BLaER1 treated with 17β-estradiol and CSF1 and Interleukin-3, amounts not matched to agents 10 nM and 100 nM (cell line): ENCODE measurements at regions not wholly inside any gene's neighbourhood (a gene's known extent, or its start where the extent isn't known, plus 50 kb on each side); places are given as distances from the start of the nearest gene placed in this dataset.

Source experiments
- H3K27ac ChIP-seq, 11 experiments: shearing (Covaris generic); formaldehyde crosslinking; 2 replicates each; pipeline ENCODE4 v1.8.1; 2022
- H3K27me3 ChIP-seq, 11 experiments: shearing (Covaris generic); formaldehyde crosslinking; 2 replicates each; pipeline ENCODE4 v1.8.1; 2022
- H3K36me3 ChIP-seq, 11 experiments: shearing (Covaris generic); formaldehyde crosslinking; 2 replicates each; pipeline ENCODE4 v1.8.1; 2022
- H3K4me1 ChIP-seq, 10 experiments: shearing (Covaris generic); formaldehyde crosslinking; 2 replicates each; pipeline ENCODE4 v1.8.1; 2022
- H3K4me2 ChIP-seq, 11 experiments: shearing (Covaris generic); formaldehyde crosslinking; 2 replicates each; pipeline ENCODE4 v1.8.1; 2022
- H3K4me3 ChIP-seq, 10 experiments: shearing (Covaris generic); formaldehyde crosslinking; 2 replicates each; pipeline ENCODE4 v1.8.1; 2022
- H3K9ac ChIP-seq, 11 experiments: shearing (Covaris generic); formaldehyde crosslinking; 2 replicates each; pipeline ENCODE4 v1.8.1; 2022
- H3K9me3 ChIP-seq, 11 experiments: shearing (Covaris generic); formaldehyde crosslinking; replicated peaks in 1 of 11; 2 replicates each; pipeline ENCODE4 v1.8.1; 2022
- H4K20me1 ChIP-seq, 11 experiments: shearing (Covaris generic); formaldehyde crosslinking; 2 replicates each; pipeline ENCODE4 v1.8.1; 2022
- Cebpa-rat ChIP-seq, 11 experiments: shearing (Covaris generic); IDR thresholded peaks; 2 replicates each; pipeline ENCODE4 v1.8.1; 2022

- Histone ChIP-seq H3K27me3 (no peaks in the 10 kb centered on the region), H3K9ac (no peak overlapping the region), H3K4me3 (no peak overlapping the region), H3K27ac (no peak overlapping the region), H3K36me3 (no peaks in the 10 kb centered on the region), H3K9me3 (0 out of 22 replicates have a peak, but pooled peaks cover 0 to 8% (median 0%) of the 10 kb centered on the region in 11 experiments), H3K4me1 (peaks cover 0 to 11% (median 0%) of the 10 kb centered on the region in 10 experiments; a peak in 4 of 20 replicates), H4K20me1 (no peaks in the 10 kb centered on the region), H3K4me2 (no peak overlapping the region)
- TF ChIP-seq Cebpa-rat (IDR thresholded peaks at IDR 0.05) = no peak
Observed at GRCh38 chr7:106521541-106521940, 139.4 kb downstream of the CCDC71L start.

GRCh38 chr7:106520962-106521514, 139.9 kb downstream of the CCDC71L start:
- TF ChIP-seq Cebpa-rat (IDR thresholded peaks at IDR 0.05) = no peak
- H3K36me3 ChIP-seq = no peaks in the 10 kb centered on the region
- no peak overlapping the region for H3K27ac ChIP-seq
- H3K27me3 ChIP-seq = no peaks in the 10 kb centered on the region
- H3K4me3 ChIP-seq = no peak overlapping the region
- H3K4me1 ChIP-seq = peaks cover 0 to 16% (median 0%) of the 10 kb centered on the region in 10 experiments; a peak in 4 of 20 replicates
- H4K20me1 ChIP-seq = no peaks in the 10 kb centered on the region
- H3K9me3 ChIP-seq = 0 out of 22 replicates have a peak, but pooled peaks cover 0 to 8% (median 0%) of the 10 kb centered on the region in 11 experiments
- H3K9ac ChIP-seq = no peak overlapping the region
- H3K4me2 ChIP-seq = no peak overlapping the region

- Histone ChIP-seq H3K9ac (no peak overlapping the region), H3K9me3 (0 out of 22 replicates have a peak, but pooled peaks cover 0 to 8% (median 0%) of the 10 kb centered on the region in 11 experiments), H4K20me1 (no peaks in the 10 kb centered on the region), H3K4me2 (no peak overlapping the region), H3K4me3 (no peak overlapping the region), H3K27ac (no peak overlapping the region), H3K36me3 (no peaks in the 10 kb centered on the region), H3K27me3 (no peaks in the 10 kb centered on the region), H3K4me1 (peaks cover 0 to 9% (median 0%) of the 10 kb centered on the region in 10 experiments; a peak in 3 of 20 replicates)
- no peak for TF ChIP-seq Cebpa-rat (IDR thresholded peaks at IDR 0.05)
Observed at GRCh38 chr7:106518967-106519366, 142.0 kb downstream of the CCDC71L start.

- Histone ChIP-seq H3K4me2 (no peak overlapping the region), H3K9me3 (0 out of 22 replicates have a peak, but pooled peaks cover 0 to 8% (median 0%) of the 10 kb centered on the region in 11 experiments), H3K27ac (no peak overlapping the region), H3K27me3 (no peaks in the 10 kb centered on the region), H3K4me3 (no peak overlapping the region), H3K4me1 (peaks cover 0 to 9% (median 0%) of the 10 kb centered on the region in 10 experiments; a peak in 3 of 20 replicates), H4K20me1 (no peaks in the 10 kb centered on the region), H3K9ac (no peak overlapping the region), H3K36me3 (no peaks in the 10 kb centered on the region)
- no peak for TF ChIP-seq Cebpa-rat (IDR thresholded peaks at IDR 0.05)
Observed at GRCh38 chr7:106518239-106518638, 142.7 kb downstream of the CCDC71L start.

- no peaks in the 10 kb centered on the region for H4K20me1 ChIP-seq
- no peak for TF ChIP-seq Cebpa-rat (IDR thresholded peaks at IDR 0.05)
- H3K27ac ChIP-seq = no peak overlapping the region
- peaks cover 0 to 9% (median 0%) of the 10 kb centered on the region in 10 experiments; a peak in 3 of 20 replicates for H3K4me1 ChIP-seq
- H3K27me3 ChIP-seq = no peaks in the 10 kb centered on the region
- 0 out of 22 replicates have a peak, but pooled peaks cover 0 to 8% (median 0%) of the 10 kb centered on the region in 11 experiments for H3K9me3 ChIP-seq
- H3K4me2 ChIP-seq = no peak overlapping the region
- no peak overlapping the region for H3K9ac ChIP-seq
- no peak overlapping the region for H3K4me3 ChIP-seq
- H3K36me3 ChIP-seq = no peaks in the 10 kb centered on the region
Observed at GRCh38 chr7:106517508-106517907, 143.4 kb downstream of the CCDC71L start.

GRCh38 chr7:106515321-106515720, 145.6 kb downstream of the CCDC71L start:
- Histone ChIP-seq H3K27ac (no peak overlapping the region), H3K4me2 (no peak overlapping the region), H3K36me3 (no peaks in the 10 kb centered on the region), H3K4me1 (peaks cover 0 to 9% (median 0%) of the 10 kb centered on the region in 10 experiments; a peak in 3 of 20 replicates), H3K9me3 (0 out of 22 replicates have a peak, but pooled peaks cover 0 to 8% (median 0%) of the 10 kb centered on the region in 11 experiments), H3K27me3 (no peaks in the 10 kb centered on the region), H4K20me1 (no peaks in the 10 kb centered on the region), H3K4me3 (no peak overlapping the region), H3K9ac (no peak overlapping the region)
- TF ChIP-seq Cebpa-rat (IDR thresholded peaks at IDR 0.05) = no peak

- Histone ChIP-seq H3K9ac (no peak overlapping the region), H3K36me3 (no peaks in the 10 kb centered on the region), H3K4me2 (no peak overlapping the region), H4K20me1 (no peaks in the 10 kb centered on the region), H3K27ac (no peak overlapping the region), H3K9me3 (0 out of 22 replicates have a peak, but pooled peaks cover 0 to 8% (median 0%) of the 10 kb centered on the region in 11 experiments), H3K27me3 (no peaks in the 10 kb centered on the region), H3K4me1 (peaks cover 0 to 9% (median 0%) of the 10 kb centered on the region in 10 experiments; a peak in 3 of 20 replicates), H3K4me3 (no peak overlapping the region)
- no peak for TF ChIP-seq Cebpa-rat (IDR thresholded peaks at IDR 0.05)
Observed at GRCh38 chr7:106514881-106515280, 146.1 kb downstream of the CCDC71L start.

- no peaks in the 10 kb centered on the region for H3K36me3 ChIP-seq
- TF ChIP-seq Cebpa-rat (IDR thresholded peaks at IDR 0.05) = no peak
Observed at GRCh38 chr7:106512217-106512616, 148.7 kb downstream of the CCDC71L start.

GRCh38 chr7:106504645-106505044, 156.3 kb downstream of the CCDC71L start:
- Histone ChIP-seq H3K9ac (no peak overlapping the region), H3K36me3 (no peaks in the 10 kb centered on the region), H3K4me1 (peaks cover 0 to 11% (median 0%) of the 10 kb centered on the region in 10 experiments; a peak in 6 of 20 replicates), H3K4me3 (no peak overlapping the region), H3K4me2 (no peak overlapping the region), H4K20me1 (no peaks in the 10 kb centered on the region), H3K27ac (no peak overlapping the region), H3K27me3 (no peaks in the 10 kb centered on the region), H3K9me3 (peaks cover 3 to 19% (median 7%) of the 10 kb centered on the region in 11 experiments; a peak in 10 of 22 replicates)
- TF ChIP-seq Cebpa-rat (IDR thresholded peaks at IDR 0.05) = no peak

More at GRCh38 chr7:106512217-106512616, 148.7 kb downstream of the CCDC71L start:
- no peak overlapping the region for H3K4me2 ChIP-seq
- H3K27ac ChIP-seq = no peak overlapping the region
- peaks cover 0 to 11% (median 0%) of the 10 kb centered on the region in 11 experiments; a peak in 2 of 22 replicates for H3K9me3 ChIP-seq
- no peak overlapping the region for H3K4me3 ChIP-seq
- peaks cover 0 to 9% (median 0%) of the 10 kb centered on the region in 10 experiments; a peak in 6 of 20 replicates for H3K4me1 ChIP-seq
- no peaks in the 10 kb centered on the region for H3K27me3 ChIP-seq
- H4K20me1 ChIP-seq = no peaks in the 10 kb centered on the region
- no peak overlapping the region for H3K9ac ChIP-seq
